GM19397 (cell line): ENCODE measurements at regions not wholly inside any gene's neighbourhood (a gene's known extent, or its start where the extent isn't known, plus 50 kb on each side); places are given as distances from the start of the nearest gene placed in this dataset.
A peak's percentile ranks its signal among the peaks of the same experiment; 100 is the strongest.
"Not testable (repeated sequence)": the region's sequence is repeated elsewhere in the genome, so short reads cannot be mapped to it uniquely, and the experiment has no call there.

ENCODE experiments used
- ATAC-seq: cut with Tn5 transposase; IDR thresholded peaks from one replicate; pipeline ENCODE4 v1.9.1; 2021; ENCODE audit warnings: mild to moderate bottlenecking, moderate library complexity; ENCODE audit not compliant: unreplicated experiment

- no peak for ATAC-seq
Measured at GRCh38 chr14:35949920-35950513, 123.9 kb downstream of the BRMS1L start.

GRCh38 chr14:35947983-35948382 lies 121.8 kb downstream of the BRMS1L start:
- not testable (repeated sequence) for ATAC-seq

- no peak for ATAC-seq
Measured at GRCh38 chr14:35944847-35945246, 118.7 kb downstream of the BRMS1L start.

GRCh38 chr14:35940291-35940690 lies 114.2 kb downstream of the BRMS1L start:
- ATAC-seq: peak; percentile 61

GRCh38 chr14:35938770-35939169 lies 112.6 kb downstream of the BRMS1L start:
- ATAC-seq: no peak

GRCh38 chr14:35934499-35934898 lies 108.4 kb downstream of the BRMS1L start:
- ATAC-seq: no peak

- peak; percentile 55 for ATAC-seq
Measured at GRCh38 chr14:35932659-35933159, 106.6 kb downstream of the BRMS1L start.

GRCh38 chr14:35932136-35932535 lies 106.0 kb downstream of the BRMS1L start:
- ATAC-seq: peak; percentile 10

- ATAC-seq: no peak
Measured at GRCh38 chr14:35931346-35931745, 105.2 kb downstream of the BRMS1L start.

GRCh38 chr14:35929186-35929585 lies 103.0 kb downstream of the BRMS1L start:
- no peak for ATAC-seq

- ATAC-seq: no peak
Measured at GRCh38 chr14:35927727-35928126, 101.6 kb downstream of the BRMS1L start.

GRCh38 chr14:35925319-35925718 lies 99.2 kb downstream of the BRMS1L start:
- ATAC-seq: no peak

GRCh38 chr14:35922590-35922989 lies 96.5 kb downstream of the BRMS1L start:
- ATAC-seq: not testable (repeated sequence)

GRCh38 chr14:35921745-35922144 lies 95.6 kb downstream of the BRMS1L start:
- ATAC-seq: no peak
